K562 (cell line): ENCODE measurements at regions not wholly inside any gene's neighbourhood (a gene's known extent, or its start where the extent isn't known, plus 50 kb on each side); places are given as distances from the start of the nearest gene placed in this dataset.

ENCODE experiments used
- JUNB ChIP-seq: fragments of 450-650 bp; formaldehyde crosslinking; conservative IDR thresholded peaks from 2 replicates; pipeline ENCODE4 v1.4.0; 2020; ENCODE audit warnings: mild to moderate bottlenecking
- MAFF ChIP-seq: IDR thresholded peaks from 2 replicates; pipeline ENCODE4 v1.6.1; 2012; ENCODE audit warnings: low read length, improper control_type of control experiment
- NONO ChIP-seq, 2 experiments: fragments of 200-400 bp in 1 of 2; fragments of 450-650 bp in 1 of 2; formaldehyde crosslinking in 1 of 2; IDR thresholded peaks; 2 replicates each; pipeline ENCODE4 v1.6.1; 2017; ENCODE audit warnings: low read depth in 2 of 2, mild to moderate bottlenecking in 2 of 2, moderate library complexity in 2 of 2, low read length in 1 of 2
- TRIM24 ChIP-seq, 2 experiments: fragments of 450-650 bp; IDR thresholded peaks; 2 replicates each; pipeline ENCODE4 v1.6.1; 2016
- XRCC5 ChIP-seq: fragments of 200-400 bp; formaldehyde crosslinking; IDR thresholded peaks from 2 replicates; pipeline ENCODE4 v1.6.1; 2017; ENCODE audit warnings: low read depth, mild to moderate bottlenecking, low read length
- ZNF212 ChIP-seq: fragments of 450-650 bp; formaldehyde crosslinking; IDR thresholded peaks from 2 replicates; pipeline ENCODE4 v1.4.0; 2020; ENCODE audit warnings: mild to moderate bottlenecking
- ZNF239 ChIP-seq: fragments of 250-450 bp; sonication (Bioruptor Pico); IDR thresholded peaks from 2 replicates; pipeline ENCODE4 v1.4.0; 2020; ENCODE audit warnings: mild to moderate bottlenecking
- TF ChIP-seq, protein P1 (sequence below): IDR thresholded peaks from 2 replicates; pipeline ENCODE4 v1.6.1; 2012; ENCODE audit warnings: low read depth, low read length, improper control_type of control experiment, borderline replicate concordance
- TF ChIP-seq, protein P2 (sequence below): fragments of 450-650 bp; formaldehyde crosslinking; IDR thresholded peaks from 2 replicates; pipeline ENCODE4 v1.4.0; 2022; ENCODE audit warnings: missing genetic modification characterization

DNA sequence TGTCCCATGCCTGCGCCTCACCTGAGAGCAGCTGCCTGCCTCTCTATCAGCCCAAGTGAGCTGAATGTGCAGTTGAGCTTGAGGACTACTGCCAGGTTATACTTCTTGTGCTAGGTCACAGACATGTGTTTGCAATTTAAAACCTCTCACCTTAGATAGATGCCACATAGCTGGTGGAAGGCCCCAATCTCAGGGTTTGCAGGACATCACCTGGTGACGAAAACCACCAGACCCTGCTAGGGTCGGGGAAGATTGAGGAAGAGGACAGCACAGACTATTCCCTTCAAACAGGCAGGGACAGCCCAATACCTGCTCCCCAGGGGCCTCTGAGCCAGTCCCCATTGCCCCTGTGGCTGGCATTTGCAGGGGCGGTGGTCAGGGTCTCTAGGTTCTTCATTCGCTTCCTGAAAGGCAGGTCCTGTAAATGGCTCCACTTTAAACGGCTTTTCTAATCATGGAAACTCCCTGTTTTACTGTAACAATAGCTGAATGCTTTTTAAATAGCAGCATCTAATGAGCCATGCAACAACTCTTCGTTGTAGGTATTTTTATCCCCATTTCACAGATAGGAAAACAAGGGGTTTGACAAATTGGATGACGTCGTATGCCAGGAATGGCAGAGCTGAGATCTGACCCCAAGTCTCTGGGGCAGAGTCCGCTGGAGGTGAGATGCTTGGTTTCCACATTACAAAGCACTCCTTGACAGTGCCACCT, 80.1 kb downstream of the EMX2 start (continued):
- TF ChIP-seq ZNF239 (CRISPR knock-in tag), result no peak
- TF ChIP-seq XRCC5, result no peak
- TF ChIP-seq NONO (IDR thresholded peaks at IDR 0.05; ENCODE audit: low read depth in 2 of 2, low read length in 1 of 2), result no peak
- TF ChIP-seq TRIM24 (IDR thresholded peaks at IDR 0.05), result no peak
- TF ChIP-seq, protein P1, sequence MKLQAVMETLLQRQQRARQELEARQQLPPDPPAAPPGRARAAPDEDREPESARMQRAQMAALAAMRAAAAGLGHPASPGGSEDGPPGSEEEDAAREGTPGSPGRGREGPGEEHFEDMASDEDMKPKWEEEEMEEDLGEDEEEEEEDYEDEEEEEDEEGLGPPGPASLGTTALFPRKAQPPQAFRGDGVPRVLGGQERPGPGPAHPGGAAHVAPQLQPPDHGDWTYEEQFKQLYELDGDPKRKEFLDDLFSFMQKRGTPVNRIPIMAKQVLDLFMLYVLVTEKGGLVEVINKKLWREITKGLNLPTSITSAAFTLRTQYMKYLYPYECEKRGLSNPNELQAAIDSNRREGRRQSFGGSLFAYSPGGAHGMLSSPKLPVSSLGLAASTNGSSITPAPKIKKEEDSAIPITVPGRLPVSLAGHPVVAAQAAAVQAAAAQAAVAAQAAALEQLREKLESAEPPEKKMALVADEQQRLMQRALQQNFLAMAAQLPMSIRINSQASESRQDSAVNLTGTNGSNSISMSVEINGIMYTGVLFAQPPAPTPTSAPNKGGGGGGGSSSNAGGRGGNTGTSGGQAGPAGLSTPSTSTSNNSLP, result no peak
- no peak for TF ChIP-seq ZNF212 (CRISPR knock-in tag)
- TF ChIP-seq, protein P2, sequence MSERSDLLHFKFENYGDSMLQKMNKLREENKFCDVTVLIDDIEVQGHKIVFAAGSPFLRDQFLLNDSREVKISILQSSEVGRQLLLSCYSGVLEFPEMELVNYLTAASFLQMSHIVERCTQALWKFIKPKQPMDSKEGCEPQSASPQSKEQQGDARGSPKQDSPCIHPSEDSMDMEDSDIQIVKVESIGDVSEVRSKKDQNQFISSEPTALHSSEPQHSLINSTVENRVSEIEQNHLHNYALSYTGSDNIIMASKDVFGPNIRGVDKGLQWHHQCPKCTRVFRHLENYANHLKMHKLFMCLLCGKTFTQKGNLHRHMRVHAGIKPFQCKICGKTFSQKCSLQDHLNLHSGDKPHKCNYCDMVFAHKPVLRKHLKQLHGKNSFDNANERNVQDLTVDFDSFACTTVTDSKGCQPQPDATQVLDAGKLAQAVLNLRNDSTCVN (CRISPR knock-in tag), result no peak
- TF ChIP-seq MAFF, result no peak
- no peak for TF ChIP-seq JUNB
